ENCODE measurements at regions not wholly inside any gene's neighbourhood (a gene's known extent, or its start where the extent isn't known, plus 50 kb on each side); places are given as distances from the start of the nearest gene placed in this dataset.

DNA sequence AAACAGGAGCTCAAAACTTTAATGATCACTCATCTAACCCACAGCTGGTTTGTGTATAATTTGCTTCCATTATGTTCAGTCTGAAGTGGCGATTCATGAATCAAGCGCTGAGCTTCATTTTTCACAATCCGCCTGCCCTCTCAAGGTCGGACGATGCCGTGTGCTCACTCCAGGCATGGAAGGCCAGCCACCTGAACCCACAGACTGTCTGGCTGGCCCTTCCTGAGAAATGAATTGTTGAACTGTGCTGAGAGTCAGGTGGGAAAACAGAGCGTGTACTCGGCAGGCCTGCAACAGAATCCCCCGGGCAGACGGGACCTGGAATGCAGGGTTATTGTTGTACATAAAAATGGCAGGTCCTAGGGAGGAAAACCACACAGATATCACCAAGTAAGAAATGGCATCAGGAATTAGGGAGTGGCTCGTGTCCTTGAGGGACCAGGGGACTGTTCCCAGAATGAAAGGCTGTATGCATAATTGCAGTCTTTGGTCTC lies 375.7 kb downstream of the IRX2 start:
- no peak overlapping the region for H3K9ac ChIP-seq
- H2AFZ ChIP-seq (ENCODE audit: low read depth): no peak overlapping the region
- no peaks in the 10 kb centered on the region for H3K4me1 ChIP-seq (ENCODE audit: low read depth, poor library complexity, severe bottlenecking)
- TF ChIP-seq, protein P1, sequence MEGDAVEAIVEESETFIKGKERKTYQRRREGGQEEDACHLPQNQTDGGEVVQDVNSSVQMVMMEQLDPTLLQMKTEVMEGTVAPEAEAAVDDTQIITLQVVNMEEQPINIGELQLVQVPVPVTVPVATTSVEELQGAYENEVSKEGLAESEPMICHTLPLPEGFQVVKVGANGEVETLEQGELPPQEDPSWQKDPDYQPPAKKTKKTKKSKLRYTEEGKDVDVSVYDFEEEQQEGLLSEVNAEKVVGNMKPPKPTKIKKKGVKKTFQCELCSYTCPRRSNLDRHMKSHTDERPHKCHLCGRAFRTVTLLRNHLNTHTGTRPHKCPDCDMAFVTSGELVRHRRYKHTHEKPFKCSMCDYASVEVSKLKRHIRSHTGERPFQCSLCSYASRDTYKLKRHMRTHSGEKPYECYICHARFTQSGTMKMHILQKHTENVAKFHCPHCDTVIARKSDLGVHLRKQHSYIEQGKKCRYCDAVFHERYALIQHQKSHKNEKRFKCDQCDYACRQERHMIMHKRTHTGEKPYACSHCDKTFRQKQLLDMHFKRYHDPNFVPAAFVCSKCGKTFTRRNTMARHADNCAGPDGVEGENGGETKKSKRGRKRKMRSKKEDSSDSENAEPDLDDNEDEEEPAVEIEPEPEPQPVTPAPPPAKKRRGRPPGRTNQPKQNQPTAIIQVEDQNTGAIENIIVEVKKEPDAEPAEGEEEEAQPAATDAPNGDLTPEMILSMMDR (conservative IDR thresholded peaks at IDR 0.05; ENCODE audit: low read depth, low read length): no peak
- no peaks in the 10 kb centered on the region for H4K20me1 ChIP-seq (ENCODE audit: insufficient read depth)
- H3K4me2 ChIP-seq: no peak overlapping the region
- no peak overlapping the region for H3K4me3 ChIP-seq (IDR thresholded peaks at IDR 0.05; ENCODE audit: insufficient read depth, low read depth, low read length)
- H3K36me3 ChIP-seq (ENCODE audit: insufficient read depth): no peaks in the 10 kb centered on the region
- no peaks in the 10 kb centered on the region for H3K27me3 ChIP-seq (ENCODE audit: insufficient read depth, low read depth)
- H3K27ac ChIP-seq: no peak overlapping the region
- no peaks in the 10 kb centered on the region for H3K79me2 ChIP-seq (ENCODE audit: insufficient read depth, low read depth)

DNA sequence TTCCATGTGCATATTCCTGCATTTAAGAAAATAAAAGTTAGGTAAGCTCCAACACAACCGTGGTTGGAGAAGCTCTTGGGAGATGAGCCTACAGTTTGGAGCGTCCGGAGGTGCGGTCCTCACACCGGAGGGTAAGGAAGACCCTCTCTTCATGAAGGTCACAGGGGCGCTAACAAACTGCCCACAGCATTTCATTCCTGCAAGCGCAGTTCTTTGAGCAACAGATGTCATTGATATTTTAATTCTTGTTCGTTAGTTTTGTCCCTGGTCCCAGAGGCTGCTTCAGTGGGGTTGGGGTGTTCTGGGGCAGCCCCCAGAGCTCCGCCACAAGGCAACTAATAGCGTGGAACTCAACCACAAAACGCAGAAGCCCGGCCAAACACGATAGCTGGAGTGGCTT lies 376.2 kb downstream of the IRX2 start:
- Histone ChIP-seq H3K79me2 (ENCODE audit: insufficient read depth, low read depth) (no peaks in the 10 kb centered on the region), H3K4me2 (no peak overlapping the region), H3K27ac (no peak overlapping the region), H3K36me3 (ENCODE audit: insufficient read depth) (no peaks in the 10 kb centered on the region), H3K9ac (no peak overlapping the region), H4K20me1 (ENCODE audit: insufficient read depth) (no peaks in the 10 kb centered on the region), H3K4me1 (ENCODE audit: low read depth, poor library complexity, severe bottlenecking) (no peaks in the 10 kb centered on the region), H2AFZ (ENCODE audit: low read depth) (no peak overlapping the region), H3K27me3 (ENCODE audit: insufficient read depth, low read depth) (no peaks in the 10 kb centered on the region), H3K4me3 (IDR thresholded peaks at IDR 0.05; ENCODE audit: insufficient read depth, low read depth, low read length) (no peak overlapping the region)
- TF ChIP-seq, protein P1 (conservative IDR thresholded peaks at IDR 0.05; ENCODE audit: low read depth, low read length): no peak

DNA sequence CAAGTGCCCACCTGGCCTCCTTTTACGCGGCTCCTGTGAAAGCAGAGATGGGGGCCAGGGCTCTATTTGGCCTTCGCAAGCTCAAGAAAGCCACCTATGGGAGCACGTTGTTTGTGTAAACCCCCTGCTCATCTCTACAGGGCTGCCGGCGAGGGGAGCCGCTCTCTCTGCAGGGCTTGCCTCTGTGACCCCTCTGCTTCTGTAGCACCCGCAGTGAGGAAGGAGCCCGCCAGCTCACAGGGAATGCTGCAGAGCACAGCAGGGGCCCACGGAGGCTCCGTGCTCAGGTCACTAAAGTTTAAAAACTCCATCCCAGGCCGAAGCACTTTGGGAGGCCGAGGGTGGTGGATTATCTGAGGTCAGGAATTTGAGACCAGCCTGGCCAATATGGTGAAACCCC lies 376.8 kb downstream of the IRX2 start:
- no peak overlapping the region for H3K4me3 ChIP-seq (IDR thresholded peaks at IDR 0.05; ENCODE audit: insufficient read depth, low read depth, low read length)
- TF ChIP-seq, protein P1 (conservative IDR thresholded peaks at IDR 0.05; ENCODE audit: low read depth, low read length): no peak
- no peaks in the 10 kb centered on the region for H3K79me2 ChIP-seq (ENCODE audit: insufficient read depth, low read depth)
- no peaks in the 10 kb centered on the region for H3K4me1 ChIP-seq (ENCODE audit: low read depth, poor library complexity, severe bottlenecking)
- H3K9ac ChIP-seq: no peak overlapping the region
- no peak overlapping the region for H3K27ac ChIP-seq
- H4K20me1 ChIP-seq (ENCODE audit: insufficient read depth): no peaks in the 10 kb centered on the region
- H3K36me3 ChIP-seq (ENCODE audit: insufficient read depth): no peaks in the 10 kb centered on the region
- no peaks in the 10 kb centered on the region for H3K27me3 ChIP-seq (ENCODE audit: insufficient read depth, low read depth)
- H2AFZ ChIP-seq (ENCODE audit: low read depth): no peak overlapping the region
- no peak overlapping the region for H3K4me2 ChIP-seq

DNA sequence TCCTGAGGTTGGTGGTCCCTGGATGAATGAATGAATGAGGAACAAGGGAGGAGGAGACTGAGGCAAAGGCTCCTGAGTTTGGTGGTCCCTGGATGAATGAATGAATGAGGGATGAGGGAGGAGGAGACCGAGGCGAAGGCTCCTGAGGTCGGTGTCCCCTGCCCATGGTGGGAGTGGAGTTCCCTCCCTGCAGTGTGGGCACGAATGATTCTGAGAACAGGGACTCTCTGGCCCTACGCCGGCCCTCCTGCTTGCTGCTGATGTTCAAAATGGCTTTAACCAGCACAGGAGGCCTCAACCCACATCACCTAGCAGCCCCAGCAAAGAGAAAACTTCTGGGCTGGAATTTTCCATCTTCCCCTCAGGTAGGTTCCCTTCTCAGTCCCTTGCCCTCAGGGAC lies 377.8 kb downstream of the IRX2 start:
- no peak overlapping the region for H3K4me2 ChIP-seq
- TF ChIP-seq, protein P1 (conservative IDR thresholded peaks at IDR 0.05; ENCODE audit: low read depth, low read length): no peak
- H3K79me2 ChIP-seq (ENCODE audit: insufficient read depth, low read depth): no peaks in the 10 kb centered on the region
- H3K4me1 ChIP-seq (ENCODE audit: low read depth, poor library complexity, severe bottlenecking): no peaks in the 10 kb centered on the region
- H3K9ac ChIP-seq: no peak overlapping the region
- H4K20me1 ChIP-seq (ENCODE audit: insufficient read depth): no peaks in the 10 kb centered on the region
- H2AFZ ChIP-seq (ENCODE audit: low read depth): no peak overlapping the region
- no peaks in the 10 kb centered on the region for H3K27me3 ChIP-seq (ENCODE audit: insufficient read depth, low read depth)
- H3K4me3 ChIP-seq (IDR thresholded peaks at IDR 0.05; ENCODE audit: insufficient read depth, low read depth, low read length): no peak overlapping the region
- H3K27ac ChIP-seq: no peak overlapping the region
- no peaks in the 10 kb centered on the region for H3K36me3 ChIP-seq (ENCODE audit: insufficient read depth)

DNA sequence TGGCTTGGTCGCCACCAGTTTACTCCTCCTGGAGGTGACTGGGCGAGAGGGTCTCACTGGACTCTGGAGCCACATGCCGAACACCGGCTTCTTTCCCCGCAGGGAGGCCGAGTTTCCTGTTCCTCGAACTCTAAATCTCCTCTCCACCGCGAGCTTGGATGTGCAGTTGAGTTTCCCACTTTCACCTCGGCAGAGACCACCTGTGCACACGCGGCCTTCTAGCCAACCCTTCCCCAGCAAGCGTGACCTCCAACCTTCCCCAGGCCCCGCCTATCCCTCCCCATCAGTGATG lies 380.1 kb downstream of the IRX2 start:
- Histone ChIP-seq H3K4me3 (IDR thresholded peaks at IDR 0.05; ENCODE audit: insufficient read depth, low read depth, low read length) (no peak overlapping the region), H3K27me3 (ENCODE audit: insufficient read depth, low read depth) (no peaks in the 10 kb centered on the region), H3K9ac (no peak overlapping the region), H3K36me3 (ENCODE audit: insufficient read depth) (no peaks in the 10 kb centered on the region), H3K4me2 (no peak overlapping the region), H3K27ac (no peak overlapping the region), H3K79me2 (ENCODE audit: insufficient read depth, low read depth) (no peaks in the 10 kb centered on the region), H3K4me1 (ENCODE audit: low read depth, poor library complexity, severe bottlenecking) (no peaks in the 10 kb centered on the region), H2AFZ (ENCODE audit: low read depth) (no peak overlapping the region), H4K20me1 (ENCODE audit: insufficient read depth) (no peaks in the 10 kb centered on the region)
- TF ChIP-seq, protein P1 (conservative IDR thresholded peaks at IDR 0.05; ENCODE audit: low read depth, low read length): no peak

Measured in KMS-11 (cell line).